ENCODE measurements at regions not wholly inside any gene's neighbourhood (a gene's known extent, or its start where the extent isn't known, plus 50 kb on each side); places are given as distances from the start of the nearest gene placed in this dataset.

- TF ChIP-seq CTCF (conservative IDR thresholded peaks at IDR 0.05) = no peak
- TF ChIP-seq ZFX (IDR thresholded peaks at IDR 0.05) = no peak
Measured at GRCh38 chr1:10940451-10940804, 72.0 kb upstream of the TARDBP start.

Data from C4-2B (cell line).